ENCODE measurements at regions not wholly inside any gene's neighbourhood (a gene's known extent, or its start where the extent isn't known, plus 50 kb on each side); places are given as distances from the start of the nearest gene placed in this dataset.

DNA sequence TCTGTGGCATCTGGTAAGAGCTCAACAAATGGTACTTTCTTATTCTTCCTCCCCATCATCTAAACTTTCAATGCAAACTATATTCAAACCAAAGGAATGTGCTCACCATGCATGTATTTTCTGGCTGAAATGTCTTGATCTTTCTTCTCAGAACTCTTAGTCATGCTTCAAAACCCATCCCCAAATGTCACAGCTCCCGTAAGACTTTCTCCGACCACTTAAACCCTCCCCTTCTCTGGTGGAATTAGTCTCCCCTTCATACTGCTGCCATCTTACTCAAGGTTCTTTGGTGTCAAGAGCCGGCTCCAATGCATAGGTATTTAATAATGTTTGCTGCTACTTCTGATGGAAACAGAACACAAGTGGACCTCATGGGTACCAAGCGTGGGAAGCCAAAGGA is 538.1 kb downstream of the MATN1 start:
- TF ChIP-seq POLR2A (IDR thresholded peaks at IDR 0.05; ENCODE audit: low read depth, low read length) (no peak), SPI1 (IDR thresholded peaks at IDR 0.05; ENCODE audit: low read depth, low read length) (no peak), PAX5 (IDR thresholded peaks at IDR 0.05; ENCODE audit: insufficient read depth, low read length, severe bottlenecking) (no peak), TAF1 (IDR thresholded peaks at IDR 0.05; ENCODE audit: low read depth, low read length) (no peak), POLR2AphosphoS5 (IDR thresholded peaks at IDR 0.05; ENCODE audit: low read depth, low read length) (no peak)
